ENCODE measurements at regions not wholly inside any gene's neighbourhood (a gene's known extent, or its start where the extent isn't known, plus 50 kb on each side); places are given as distances from the start of the nearest gene placed in this dataset.

DNA sequence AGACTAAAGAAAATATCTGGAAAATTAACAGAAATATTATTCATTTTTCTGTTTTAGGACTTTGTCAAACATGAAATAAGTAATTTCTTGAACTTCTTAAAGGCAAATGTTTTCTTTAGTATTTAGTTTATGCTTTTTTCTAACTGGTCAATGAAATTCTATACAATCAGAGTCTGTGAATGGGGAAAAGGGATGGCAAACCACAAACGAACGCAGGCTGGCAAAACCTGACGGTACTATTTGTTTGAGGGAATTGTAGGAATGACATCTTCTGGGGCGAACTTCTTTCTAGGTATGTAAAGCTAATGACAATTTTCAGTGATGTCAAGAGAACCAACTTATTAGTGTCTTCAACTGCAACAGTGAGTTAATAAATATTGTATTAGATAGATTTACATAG lies 156.0 kb downstream of the SIPA1L2 start:
- no peak for DNase-seq

DNA sequence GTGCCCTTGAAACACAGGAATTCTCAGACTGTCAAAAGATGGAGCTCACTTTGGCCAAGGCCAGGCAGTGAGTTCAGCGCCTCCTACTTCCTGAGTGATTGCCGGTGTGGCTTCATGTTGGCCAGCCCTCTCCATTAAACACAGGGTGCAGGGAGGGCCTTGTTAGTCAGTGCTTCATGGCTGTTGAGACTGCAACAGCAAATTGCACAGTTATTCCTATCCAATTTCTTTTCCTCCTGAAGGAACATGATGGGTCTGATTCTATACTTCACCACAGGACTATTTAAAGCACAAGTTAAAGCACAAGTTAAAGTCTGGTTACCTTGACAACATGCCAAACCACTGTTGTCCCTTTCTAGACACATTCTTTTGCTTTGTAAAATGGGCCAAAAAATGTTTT lies 156.6 kb downstream of the SIPA1L2 start:
- DNase-seq: no peak

DNA sequence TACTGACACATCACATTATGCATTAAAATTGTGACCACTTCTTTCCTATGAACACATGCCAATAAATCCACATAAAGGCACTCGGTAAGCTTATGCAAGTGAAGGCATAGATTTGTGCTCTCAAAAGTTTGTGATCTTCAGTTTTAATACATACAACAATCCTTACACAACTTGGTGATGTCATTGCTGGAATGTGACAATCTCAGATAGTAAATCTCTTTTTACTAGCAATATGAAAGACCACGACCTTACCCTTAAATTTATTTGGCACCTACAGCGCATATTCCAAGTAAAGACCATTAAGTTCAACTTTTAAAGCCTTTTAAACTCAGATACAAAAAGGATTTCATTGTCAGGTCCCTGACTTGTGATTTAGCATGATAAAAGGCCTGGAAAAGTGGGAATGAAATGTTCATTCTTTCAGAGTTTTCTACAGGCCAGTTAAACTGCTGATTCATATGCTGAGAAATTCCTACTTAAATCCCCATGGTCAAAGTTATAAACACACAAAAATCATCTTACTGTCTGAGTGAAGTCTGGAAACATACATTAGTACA lies 157.4 kb downstream of the SIPA1L2 start:
- DNase-seq: no peak

GRCh38 chr1:232471250-232471649 lies 158.7 kb downstream of the SIPA1L2 start:
- peak; percentile 27 for DNase-seq

- DNase-seq: no peak
Observed at GRCh38 chr1:232470711-232471110, 159.2 kb downstream of the SIPA1L2 start.

DNA sequence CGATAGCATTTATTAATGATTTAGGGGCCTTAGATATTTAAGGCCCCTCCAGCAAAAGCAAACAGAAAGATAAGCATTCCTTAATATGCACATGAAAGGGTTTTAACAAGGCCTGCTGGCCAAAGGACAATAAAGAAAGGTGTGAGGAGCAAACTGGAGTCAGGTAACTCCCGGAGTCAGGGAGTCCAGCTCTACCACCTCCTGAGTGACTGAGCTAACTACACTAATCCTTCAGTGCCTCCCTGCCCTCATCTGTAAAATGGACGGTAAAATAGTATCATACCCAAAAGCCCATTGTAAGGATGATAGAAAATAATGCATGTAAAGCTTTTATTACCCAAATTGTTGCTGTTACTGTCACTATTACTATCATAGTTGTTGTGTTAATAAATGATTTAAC lies 161.7 kb downstream of the SIPA1L2 start:
- DNase-seq: no peak

DNA sequence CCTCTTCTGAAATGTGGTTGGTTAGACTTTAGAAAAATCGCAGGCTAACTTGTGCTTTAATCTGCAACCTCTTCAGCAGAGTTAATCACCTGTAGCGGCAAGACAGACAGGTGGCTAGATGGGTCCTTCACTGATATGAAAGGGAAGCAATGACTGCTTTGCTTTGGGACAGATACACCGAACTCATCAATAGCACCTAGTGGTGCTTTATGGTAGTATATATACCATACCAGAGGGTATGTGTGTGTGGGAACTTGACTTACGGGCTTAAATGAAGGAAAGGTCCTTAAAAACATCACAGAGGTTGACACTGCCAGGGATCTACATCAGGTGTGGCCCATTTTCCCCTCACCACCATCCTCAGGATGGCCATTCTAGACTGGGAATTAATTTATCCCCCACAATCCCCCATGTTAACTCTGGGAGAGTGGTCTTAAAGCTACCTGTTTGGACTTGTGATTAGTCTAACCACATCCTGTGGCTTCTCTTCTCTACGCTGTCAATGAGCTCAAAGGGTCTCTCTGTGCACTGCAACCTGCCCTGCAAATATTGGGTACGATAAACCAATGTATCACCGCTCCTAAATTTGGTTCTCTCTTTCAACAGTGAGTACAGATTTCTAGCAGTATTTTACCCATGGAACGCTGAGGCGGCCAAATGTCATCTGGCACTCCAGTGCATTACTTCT lies 162.7 kb downstream of the SIPA1L2 start:
- DNase-seq: no peak

GRCh38 chr1:232464325-232464724 lies 165.6 kb downstream of the SIPA1L2 start:
- DNase-seq: no peak

DNA sequence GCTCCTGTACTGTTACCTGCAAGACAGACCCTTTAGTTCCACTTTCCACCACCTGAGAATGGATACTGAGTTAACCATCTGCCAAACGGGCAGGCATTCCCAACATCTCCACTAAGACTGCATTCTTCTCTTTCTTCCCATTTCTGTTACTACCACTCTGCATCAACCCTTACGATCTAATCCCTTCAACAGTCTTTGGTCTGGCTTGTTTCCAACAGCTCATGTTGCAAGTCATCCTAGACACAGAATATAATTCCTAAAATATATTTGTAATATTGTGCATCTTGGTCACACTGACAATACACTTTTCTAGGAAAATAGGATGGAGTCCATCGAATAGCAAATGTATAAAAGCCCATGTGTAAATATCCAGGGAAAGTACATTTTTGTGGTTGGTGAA lies 166.7 kb downstream of the SIPA1L2 start:
- DNase-seq: no peak

DNA sequence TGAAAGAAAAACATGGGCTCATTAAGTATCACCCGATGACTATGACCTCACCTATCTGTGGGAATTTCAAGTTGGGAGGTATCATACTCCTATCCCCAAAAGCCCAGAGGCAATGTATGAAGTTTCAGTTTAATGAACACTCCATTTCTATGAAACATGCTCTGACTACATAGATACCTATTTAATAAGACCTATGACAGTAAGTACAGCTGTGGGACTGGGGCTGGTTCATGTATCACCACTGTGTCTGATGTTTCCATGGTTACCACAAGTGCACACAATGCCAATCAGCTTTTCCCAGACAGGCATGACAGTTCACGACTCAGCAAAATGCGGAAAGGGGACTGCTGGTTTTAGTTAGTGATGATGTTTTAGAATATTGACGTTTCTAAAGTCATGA lies 167.7 kb downstream of the SIPA1L2 start:
- no peak for DNase-seq

DNA sequence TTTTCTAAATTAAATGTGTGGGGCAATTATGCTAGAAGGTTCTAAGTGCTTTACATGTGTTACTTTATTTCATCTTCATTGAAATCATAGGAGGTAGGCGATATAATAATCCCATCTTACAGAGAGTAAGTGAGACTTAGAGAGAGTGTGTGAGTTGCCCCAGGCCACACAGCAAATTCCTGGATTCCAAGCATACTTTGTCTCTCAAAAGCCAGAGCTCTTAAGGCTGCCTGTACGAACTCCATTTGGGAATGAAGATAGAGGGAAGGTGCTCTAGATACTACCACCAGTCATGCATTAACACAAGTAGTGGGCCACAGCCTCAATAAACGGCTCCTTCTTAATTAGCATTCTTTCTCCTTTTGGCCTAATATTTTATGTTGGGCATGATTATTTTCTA lies 170.1 kb downstream of the SIPA1L2 start:
- no peak for DNase-seq

DNA sequence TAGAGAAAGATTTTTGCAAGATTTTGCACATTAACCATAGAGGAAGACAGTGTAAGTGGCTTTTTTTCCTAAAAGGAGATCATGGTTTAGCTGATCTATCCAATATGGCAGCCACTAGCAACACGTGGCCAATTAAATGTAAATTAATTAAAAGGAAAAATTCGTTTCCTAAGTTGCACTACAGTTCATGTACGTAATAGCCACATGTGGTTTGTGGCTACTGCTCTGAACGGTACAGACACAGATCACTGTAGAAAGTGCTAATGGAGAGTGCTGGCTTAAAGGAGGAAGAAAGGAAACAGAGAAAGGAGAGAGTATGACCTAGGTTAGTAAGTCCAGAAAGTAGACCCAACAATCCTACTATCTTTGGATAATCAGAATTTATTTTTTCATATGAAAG lies 170.8 kb downstream of the SIPA1L2 start:
- peak; percentile 16 for DNase-seq

DNA sequence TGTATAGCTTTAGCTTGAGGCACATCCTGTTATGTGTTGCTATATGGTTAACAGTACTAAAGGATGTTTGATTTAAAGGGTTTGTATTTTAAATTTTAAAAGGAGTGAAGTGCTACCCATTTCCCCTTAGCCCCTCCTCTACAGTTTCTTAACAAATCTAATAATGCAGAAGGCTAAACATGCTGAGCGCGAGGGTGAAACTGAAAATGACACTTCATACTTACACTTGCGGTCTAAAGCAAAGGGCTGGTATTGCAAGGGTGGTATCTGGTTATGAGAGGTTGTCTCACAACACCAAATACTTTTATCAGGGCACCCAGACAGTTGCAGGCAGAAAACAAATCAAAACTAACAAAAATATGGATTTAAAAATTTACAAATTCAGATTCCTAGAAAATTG lies 172.3 kb downstream of the SIPA1L2 start:
- DNase-seq: peak; percentile 74

DNA sequence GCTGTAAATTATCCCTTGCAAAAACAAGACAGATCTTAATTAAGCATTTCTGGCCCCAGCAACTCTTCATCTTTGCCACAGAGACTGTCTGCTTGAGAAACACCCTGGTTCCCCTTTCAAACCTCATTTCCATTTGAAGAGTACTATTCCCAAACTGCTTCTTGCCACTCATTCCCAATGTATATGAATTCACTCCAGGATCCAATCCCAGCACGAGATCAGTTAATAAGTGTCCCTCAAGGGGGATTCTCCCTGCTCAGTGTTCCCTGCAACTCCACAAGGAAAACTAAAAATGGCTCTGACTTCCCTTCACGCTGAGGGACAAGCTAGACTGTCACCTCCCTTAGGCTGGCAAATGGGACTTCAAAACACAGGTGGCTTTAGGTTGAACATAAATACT lies 173.2 kb downstream of the SIPA1L2 start:
- no peak for DNase-seq

- DNase-seq: no peak
Observed at GRCh38 chr1:232454227-232454886, 175.6 kb downstream of the SIPA1L2 start.

DNA sequence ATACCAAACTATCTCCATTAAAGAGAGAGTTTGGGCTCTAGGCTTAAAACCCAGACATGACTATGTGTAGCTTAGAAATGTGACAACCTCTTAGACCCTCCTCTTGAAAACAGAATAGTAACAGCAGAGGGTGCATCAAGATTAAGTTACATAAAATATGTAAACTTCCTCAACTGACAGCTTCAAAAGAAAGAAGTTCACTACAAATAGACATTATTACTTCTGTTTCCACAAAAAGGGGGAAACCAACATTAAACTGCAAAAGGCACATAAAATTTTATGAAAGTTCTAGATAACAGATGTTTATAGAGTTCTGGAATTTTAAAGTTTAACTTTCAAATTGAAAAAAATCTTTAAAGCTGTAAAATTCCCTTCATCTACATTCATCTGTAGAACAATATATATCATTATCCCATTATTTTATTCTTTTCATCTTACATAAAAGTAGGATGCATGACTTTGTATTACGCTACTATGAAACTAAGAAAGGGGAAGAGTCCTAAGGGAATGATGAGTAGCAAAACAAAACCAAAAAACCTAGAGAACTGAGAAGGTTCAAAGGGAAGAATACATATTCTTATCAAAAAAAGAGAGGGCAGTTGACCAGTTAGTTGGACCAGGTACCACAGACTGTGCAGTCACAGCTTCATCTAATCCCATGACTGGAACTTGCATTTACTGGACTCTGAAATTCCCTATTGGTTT lies 177.0 kb downstream of the SIPA1L2 start:
- no peak for DNase-seq

- DNase-seq: no peak
Observed at GRCh38 chr1:232452117-232452516, 177.8 kb downstream of the SIPA1L2 start.

DNA sequence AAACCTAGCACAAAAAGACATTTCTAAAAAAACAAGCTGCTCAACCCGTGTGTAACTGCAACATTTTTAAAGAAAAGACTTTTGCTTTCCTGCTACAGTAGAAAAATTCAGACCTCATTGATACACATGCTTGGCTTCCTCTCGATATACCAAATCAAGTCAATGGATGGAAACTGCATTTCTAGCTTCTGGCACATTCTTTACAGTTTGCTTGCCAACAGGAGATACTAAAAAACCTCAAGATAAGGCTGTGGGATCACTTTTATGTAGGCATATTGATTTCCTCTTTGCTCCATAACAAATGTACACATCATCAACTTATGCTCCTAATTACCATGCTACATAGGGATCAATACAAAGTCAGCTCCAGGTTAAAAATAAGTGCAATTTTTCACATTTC lies 178.4 kb downstream of the SIPA1L2 start:
- no peak for DNase-seq

DNA sequence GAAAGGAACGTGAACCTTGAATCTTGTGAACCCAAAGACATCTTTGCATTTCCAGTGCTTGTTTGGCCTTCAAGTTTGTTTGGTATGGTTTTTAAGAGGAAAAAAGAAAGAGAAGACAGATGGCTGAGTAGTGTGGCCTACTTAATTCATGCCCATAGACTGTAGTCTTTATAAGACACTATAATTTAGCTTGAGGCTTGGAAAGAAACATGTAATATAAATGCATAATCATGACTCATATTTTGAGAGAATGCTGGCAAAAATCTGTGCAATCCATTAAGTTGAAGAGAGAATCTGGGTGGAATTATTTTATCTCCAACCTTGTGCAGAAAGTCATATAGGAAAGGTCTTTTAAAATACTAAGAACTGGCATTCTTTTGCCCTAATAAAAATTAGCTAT lies 179.3 kb downstream of the SIPA1L2 start:
- no peak for DNase-seq

- no peak for DNase-seq
Observed at GRCh38 chr1:232447125-232447524, 182.8 kb downstream of the SIPA1L2 start.

- no peak for DNase-seq
Observed at GRCh38 chr1:232445361-232446106, 184.4 kb downstream of the SIPA1L2 start.

- DNase-seq: no peak
Observed at GRCh38 chr1:232443372-232443771, 186.6 kb downstream of the SIPA1L2 start.

- DNase-seq: no peak
Observed at GRCh38 chr1:232441036-232441411, 188.9 kb downstream of the SIPA1L2 start.
